K562 (cell line): ENCODE measurements at regions not wholly inside any gene's neighbourhood (a gene's known extent, or its start where the extent isn't known, plus 50 kb on each side); places are given as distances from the start of the nearest gene placed in this dataset. TPM values are rescaled to one million over a fixed set of nuclear protein-coding genes. Genes with fewer than 3 reads are reported as not detected.
A peak's percentile ranks its signal among the peaks of the same experiment; 100 is the strongest.

ENCODE experiments used
- ATAC-seq: fragments of 200-7000 bp; cut with Tn5 transposase; 3 replicates; pipeline ENCODE4 v1.9.1; 2020; ENCODE audit warnings: moderate library complexity
- BruUV-seq: library from RNA; stranded (reverse); fragments of 400-500 nt; replicated peaks from 2 replicates; lab custom pipeline; 2021; lab: Mats Ljungman, UMichigan
- CTCF ChIA-PET: fragments of 300-600 bp; formaldehyde crosslinking; extraction: SDS; loops from one replicate; lab custom pipeline; 2021; ENCODE audit warnings: low intra/inter-chr PET ratio; lab: Yijun Ruan, JAX
- POLR2A ChIA-PET: fragments of 300-600, 350-650 bp; sonication (Branson Sonifier 250); formaldehyde crosslinking; extraction: SDS; loops from one replicate; lab custom pipeline; 2021; ENCODE audit warnings: antibody characterized with exemption, inconsistent platforms; lab: Yijun Ruan, JAX
- DNase-seq, 4 experiments: peaks; one replicate each; pipeline versions ENCODE4 v3.0.0 to v3.0.0-alpha.2; 2011 to 2018; ENCODE audit warnings: low spot score in 3 of 4, mixed read lengths in 3 of 4; ENCODE audit errors: extremely low read depth in 1 of 4
- FAIRE-seq: peaks from 2 replicates; lab custom pipeline; 2011; peaks lifted over from hg19 to GRCh38; lab: Jason Lieb, UNC
- H2AFZ ChIP-seq: 2 replicates; pipeline ENCODE4 v1.6.0; 2011; ENCODE audit warnings: low read depth, low read length, control low read depth, inconsistent platforms
- H3K27ac ChIP-seq: fragments of 200-600 bp; 3 replicates; pipeline ENCODE4 v1.8.0; 2011; ENCODE audit warnings: low read depth, mild to moderate bottlenecking, control low read depth, inconsistent platforms, low read length, moderate library complexity, mixed read lengths; ENCODE audit errors: extremely low read depth
- H3K27me3 ChIP-seq, 2 experiments: fragments of 300-600 bp in 1 of 2; 2 replicates in 1 of 2; 3 replicates in 1 of 2; pipeline versions ENCODE4 v1.6.0 to v1.8.0; 2011; ENCODE audit warnings: inconsistent platforms in 2 of 2, low read length in 2 of 2, mild to moderate bottlenecking in 1 of 2, mixed read lengths in 1 of 2, moderate library complexity in 1 of 2; ENCODE audit not compliant: control insufficient read depth in 2 of 2, insufficient read depth in 2 of 2
- H3K36me3 ChIP-seq: fragments of 300-600 bp; 3 replicates; pipeline ENCODE4 v1.8.0; 2011; ENCODE audit warnings: mild to moderate bottlenecking, low read length, inconsistent platforms; ENCODE audit not compliant: control insufficient read depth, insufficient read depth
- H3K4me1 ChIP-seq, 2 experiments: fragments of 200-600 bp in 1 of 2; replicated peaks in 1 of 2; 2 replicates in 1 of 2; 3 replicates in 1 of 2; pipeline versions ENCODE4 v1.5.1 to v1.8.0; 2011; ENCODE audit warnings: inconsistent platforms in 2 of 2, low read length in 2 of 2, mild to moderate bottlenecking in 1 of 2, mixed read lengths in 1 of 2, moderate library complexity in 1 of 2; ENCODE audit not compliant: control insufficient read depth in 2 of 2, insufficient read depth in 2 of 2
- H3K4me2 ChIP-seq: 2 replicates; pipeline ENCODE4 v1.6.1; 2011; ENCODE audit warnings: low read length, control low read depth, inconsistent platforms, mixed read lengths; ENCODE audit not compliant: insufficient read depth
- H3K4me3 ChIP-seq: fragments of 200-600 bp; sonication (generic), shearing (Covaris generic); 2 replicates; pipeline ENCODE4 v1.5.1; 2016; ENCODE audit warnings: control low read depth, inconsistent platforms
- H3K79me2 ChIP-seq: fragments of 200-600 bp; 3 replicates; pipeline ENCODE4 v1.8.0; 2011; ENCODE audit warnings: low read length, inconsistent platforms; ENCODE audit not compliant: control insufficient read depth, insufficient read depth
- H3K9ac ChIP-seq, 2 experiments: 2 replicates each; pipeline versions ENCODE4 v1.6.0 to v1.6.1; 2011; ENCODE audit warnings: low read depth in 2 of 2, low read length in 2 of 2, control low read depth in 1 of 2, inconsistent platforms in 1 of 2, mild to moderate bottlenecking in 1 of 2, mixed read lengths in 1 of 2; ENCODE audit not compliant: insufficient read depth in 1 of 2
- H3K9me1 ChIP-seq: one replicate; pipeline ENCODE4 v1.6.0; 2011; ENCODE audit warnings: inconsistent platforms, mild to moderate bottlenecking, low read length, moderate library complexity; ENCODE audit not compliant: control insufficient read depth, insufficient read depth
- H3K9me3 ChIP-seq: replicated peaks from 2 replicates; pipeline ENCODE4 v1.5.1; 2011; ENCODE audit warnings: low read depth, low read length, inconsistent platforms; ENCODE audit not compliant: control insufficient read depth, insufficient read depth
- H4K20me1 ChIP-seq: replicated peaks from 2 replicates; pipeline ENCODE4 v1.6.1; 2011; ENCODE audit warnings: low read length, inconsistent platforms, mixed read lengths; ENCODE audit not compliant: control insufficient read depth, insufficient read depth
- CBFA2T3 ChIP-seq: fragments of 450-650 bp; IDR thresholded peaks from 2 replicates; pipeline ENCODE4 v1.6.1; 2017
- NFIC ChIP-seq: fragments of 450-650 bp; IDR thresholded peaks from 2 replicates; pipeline ENCODE4 v1.6.1; 2017; ENCODE audit warnings: mild to moderate bottlenecking, inconsistent platforms
- TAF7 ChIP-seq: fragments of 450-650 bp; IDR thresholded peaks from 2 replicates; pipeline ENCODE4 v1.6.1; 2016; ENCODE audit warnings: missing genetic modification characterization, missing compliant biosample characterization
- ZNF224 ChIP-seq: sonication (generic); formaldehyde crosslinking; IDR thresholded peaks from 2 replicates; pipeline ENCODE4 v1.8.0; 2022; ENCODE audit warnings: mild to moderate bottlenecking, missing genetic modification reagents
- WGBS: fragments of 100-300 bp; shearing (Covaris generic); methylation state at CpG from one replicate; pipeline ENCODE4 v1.1.6; 2016; ENCODE audit warnings: low coverage, mixed read lengths; ENCODE audit not compliant: insufficient coverage; ENCODE audit errors: missing lambda C conversion rate; 5-methylcytosine and 5-hydroxymethylcytosine counted together
- in situ Hi-C: fragments of 300-500 bp; cut with MboI; formaldehyde crosslinking; loops from 4 replicates; pipeline ENCODE4 v1.15.0; 2018; ENCODE audit warnings: inconsistent platforms, mixed read lengths
- intact Hi-C: fragments of 100-400 bp; cut with micrococcal nuclease; formaldehyde crosslinking; loops from 2 replicates; pipeline ENCODE4 v1.14.2; 2022
- small RNA-seq: library from RNA; depleted of rRNA; stranded (forward); fragments of <200 nt; gene quantifications from one replicate; pipeline ENCODE3, GENCODE V24; 2014
- TF ChIP-seq, protein P1 (sequence below), 2 experiments: IDR thresholded peaks; 2 replicates each; pipeline ENCODE4 v1.6.1; 2011; ENCODE audit warnings: borderline replicate concordance in 1 of 2, control low read depth in 1 of 2, low read depth in 1 of 2, low read length in 1 of 2, mild to moderate bottlenecking in 1 of 2, mixed read lengths in 1 of 2, moderate library complexity in 1 of 2; ENCODE audit not compliant: insufficient read depth in 1 of 2, insufficient read length in 1 of 2, poor library complexity in 1 of 2, severe bottlenecking in 1 of 2; ENCODE audit errors: extremely low read depth in 1 of 2
- TF ChIP-seq, protein P2 (sequence below): sonication (generic); formaldehyde crosslinking; IDR thresholded peaks from 2 replicates; pipeline ENCODE4 v1.8.0; 2022; ENCODE audit warnings: missing genetic modification reagents, mild to moderate bottlenecking, borderline replicate concordance

DNA sequence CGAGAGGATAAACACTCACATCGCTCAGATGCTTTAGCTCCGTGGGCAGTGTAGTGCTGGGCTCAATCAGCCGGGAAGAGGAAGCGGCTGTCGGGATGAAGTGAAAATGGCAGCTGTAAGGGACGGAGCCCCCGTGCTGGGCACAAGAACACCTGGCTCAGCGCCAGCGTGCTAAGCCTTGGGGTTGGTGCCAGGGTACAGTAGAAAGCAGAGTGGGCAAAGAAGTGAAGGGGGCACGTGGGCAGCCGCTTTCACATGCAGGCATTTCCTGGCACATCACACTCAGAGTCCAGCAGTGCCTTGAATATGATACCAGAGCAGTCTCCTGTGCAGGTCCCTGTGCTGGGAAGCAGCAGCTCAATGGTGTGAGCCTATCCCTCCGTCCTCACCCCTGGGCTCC is 51.1 kb upstream of the FOXF1 start:
- FAIRE-seq = no peak
- WGBS = 3% methylated on average over 13 of the region's 13 CpGs
- TF ChIP-seq, protein P1, sequence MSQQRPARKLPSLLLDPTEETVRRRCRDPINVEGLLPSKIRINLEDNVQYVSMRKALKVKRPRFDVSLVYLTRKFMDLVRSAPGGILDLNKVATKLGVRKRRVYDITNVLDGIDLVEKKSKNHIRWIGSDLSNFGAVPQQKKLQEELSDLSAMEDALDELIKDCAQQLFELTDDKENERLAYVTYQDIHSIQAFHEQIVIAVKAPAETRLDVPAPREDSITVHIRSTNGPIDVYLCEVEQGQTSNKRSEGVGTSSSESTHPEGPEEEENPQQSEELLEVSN (IDR thresholded peaks at IDR 0.05; ENCODE audit: borderline replicate concordance in 1 of 2, extremely low read depth in 1 of 2, insufficient read depth in 1 of 2, insufficient read length in 1 of 2, low read depth in 1 of 2, low read length in 1 of 2, poor library complexity in 1 of 2, severe bottlenecking in 1 of 2) = no peak
- TF ChIP-seq TAF7 (tag) (no peak), NFIC (peak; percentile 38), CBFA2T3 (no peak), ZNF224 (CRISPR knock-in tag) (no peak)
- TF ChIP-seq, protein P2, sequence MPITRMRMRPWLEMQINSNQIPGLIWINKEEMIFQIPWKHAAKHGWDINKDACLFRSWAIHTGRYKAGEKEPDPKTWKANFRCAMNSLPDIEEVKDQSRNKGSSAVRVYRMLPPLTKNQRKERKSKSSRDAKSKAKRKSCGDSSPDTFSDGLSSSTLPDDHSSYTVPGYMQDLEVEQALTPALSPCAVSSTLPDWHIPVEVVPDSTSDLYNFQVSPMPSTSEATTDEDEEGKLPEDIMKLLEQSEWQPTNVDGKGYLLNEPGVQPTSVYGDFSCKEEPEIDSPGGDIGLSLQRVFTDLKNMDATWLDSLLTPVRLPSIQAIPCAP (CRISPR knock-in tag) = no peak
- Histone ChIP-seq H3K4me2 (no peak overlapping the region), H4K20me1 (no peaks in the 10 kb centered on the region), H3K4me1 (no peaks in the 10 kb centered on the region), H3K36me3 (no peaks in the 10 kb centered on the region), H3K9me1 (no peaks in the 10 kb centered on the region), H2AFZ (no peak overlapping the region), H3K9me3 (no peaks in the 10 kb centered on the region; the same call in 1 of the 2 replicates), H3K9ac (no peak overlapping the region), H3K4me3 (no peak overlapping the region), H3K79me2 (no peaks in the 10 kb centered on the region), H3K27ac (no peak overlapping the region), H3K27me3 (peaks cover 13 to 40% of the 10 kb centered on the region in 2 experiments; a peak in 4 of 5 replicates)
- ATAC-seq = no peak
- ChIA-PET CTCF (no interaction called here), POLR2A (interaction anchor here (0.6 to 1.3 kb wide), 2 partner anchors 11 to 21 kb away, joined by 3 to 4 read pairs; no protein-coding TSS in a partner anchor)
- in situ Hi-C loops (no loop called here), intact Hi-C loops (no loop called here)
- BruUV-seq = no TSS peak
- DNase-seq = no peak

Small RNA genes lying in the stretch of these regions (small RNA-seq; reads per million reads assigned to genes)
- not detected for gene RF00019
